ENCODE measurements at regions not wholly inside any gene's neighbourhood (a gene's known extent, or its start where the extent isn't known, plus 50 kb on each side); places are given as distances from the start of the nearest gene placed in this dataset.
A peak's percentile ranks its signal among the peaks of the same experiment; 100 is the strongest.

DNA sequence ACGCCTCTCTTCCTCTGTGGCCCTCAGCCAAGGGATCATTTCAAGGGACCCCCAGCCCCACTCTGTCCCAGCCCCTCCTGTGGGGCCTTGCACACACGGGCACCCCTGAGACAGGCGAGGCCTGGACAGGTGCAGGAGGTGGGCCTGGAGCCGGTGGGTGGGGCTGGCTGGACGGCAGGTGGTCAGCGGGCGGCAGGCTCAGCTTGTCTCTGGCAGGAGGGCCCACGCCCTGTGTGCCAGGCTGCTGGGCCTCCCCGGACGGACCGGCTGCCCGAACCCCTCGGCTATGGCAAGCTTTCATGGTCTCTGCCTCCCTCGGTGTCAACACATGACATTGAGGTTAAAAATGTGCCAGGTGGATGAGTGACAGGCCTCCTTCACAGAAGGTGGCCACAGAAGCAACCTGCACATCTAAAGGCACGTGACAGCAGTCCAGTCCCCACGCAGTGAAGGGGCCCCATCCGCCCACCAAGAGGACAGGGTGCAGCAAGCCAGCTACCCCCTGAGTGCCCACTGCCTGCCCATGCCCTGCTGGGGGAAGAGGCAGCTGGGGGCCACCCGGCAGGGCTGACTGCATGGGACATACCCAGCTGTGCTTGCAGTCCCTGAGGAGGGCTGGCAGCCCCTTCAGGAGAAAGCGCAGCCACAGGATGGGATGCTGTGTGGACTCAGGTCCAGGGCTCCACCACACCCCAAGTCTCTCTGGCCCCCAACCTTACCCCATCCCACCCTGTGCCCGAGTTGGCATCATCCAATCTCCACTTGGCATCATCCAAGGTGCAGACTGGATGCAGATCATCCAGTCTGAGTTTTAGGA lies 109.3 kb downstream of the FAM53A start:
- H3K4me3 Mint-ChIP-seq (ENCODE audit: unreplicated experiment) = no peak overlapping the region
- H3K36me3 Mint-ChIP-seq (ENCODE audit: low read depth) = no peaks in the 10 kb centered on the region
- H3K9me3 Mint-ChIP-seq (ENCODE audit: low read depth) = no peaks in the 10 kb centered on the region
- TF ChIP-seq, protein P1, sequence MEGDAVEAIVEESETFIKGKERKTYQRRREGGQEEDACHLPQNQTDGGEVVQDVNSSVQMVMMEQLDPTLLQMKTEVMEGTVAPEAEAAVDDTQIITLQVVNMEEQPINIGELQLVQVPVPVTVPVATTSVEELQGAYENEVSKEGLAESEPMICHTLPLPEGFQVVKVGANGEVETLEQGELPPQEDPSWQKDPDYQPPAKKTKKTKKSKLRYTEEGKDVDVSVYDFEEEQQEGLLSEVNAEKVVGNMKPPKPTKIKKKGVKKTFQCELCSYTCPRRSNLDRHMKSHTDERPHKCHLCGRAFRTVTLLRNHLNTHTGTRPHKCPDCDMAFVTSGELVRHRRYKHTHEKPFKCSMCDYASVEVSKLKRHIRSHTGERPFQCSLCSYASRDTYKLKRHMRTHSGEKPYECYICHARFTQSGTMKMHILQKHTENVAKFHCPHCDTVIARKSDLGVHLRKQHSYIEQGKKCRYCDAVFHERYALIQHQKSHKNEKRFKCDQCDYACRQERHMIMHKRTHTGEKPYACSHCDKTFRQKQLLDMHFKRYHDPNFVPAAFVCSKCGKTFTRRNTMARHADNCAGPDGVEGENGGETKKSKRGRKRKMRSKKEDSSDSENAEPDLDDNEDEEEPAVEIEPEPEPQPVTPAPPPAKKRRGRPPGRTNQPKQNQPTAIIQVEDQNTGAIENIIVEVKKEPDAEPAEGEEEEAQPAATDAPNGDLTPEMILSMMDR (IDR thresholded peaks at IDR 0.05) = no peak
- no peaks in the 10 kb centered on the region for H3K27me3 Mint-ChIP-seq (ENCODE audit: low read depth)
- DNase-seq (ENCODE audit: low spot score) = peak; percentile 90
- no peaks in the 10 kb centered on the region for H3K4me1 Mint-ChIP-seq (ENCODE audit: low read depth)
- H3K27ac Mint-ChIP-seq (ENCODE audit: unreplicated experiment) = no peak overlapping the region

DNA sequence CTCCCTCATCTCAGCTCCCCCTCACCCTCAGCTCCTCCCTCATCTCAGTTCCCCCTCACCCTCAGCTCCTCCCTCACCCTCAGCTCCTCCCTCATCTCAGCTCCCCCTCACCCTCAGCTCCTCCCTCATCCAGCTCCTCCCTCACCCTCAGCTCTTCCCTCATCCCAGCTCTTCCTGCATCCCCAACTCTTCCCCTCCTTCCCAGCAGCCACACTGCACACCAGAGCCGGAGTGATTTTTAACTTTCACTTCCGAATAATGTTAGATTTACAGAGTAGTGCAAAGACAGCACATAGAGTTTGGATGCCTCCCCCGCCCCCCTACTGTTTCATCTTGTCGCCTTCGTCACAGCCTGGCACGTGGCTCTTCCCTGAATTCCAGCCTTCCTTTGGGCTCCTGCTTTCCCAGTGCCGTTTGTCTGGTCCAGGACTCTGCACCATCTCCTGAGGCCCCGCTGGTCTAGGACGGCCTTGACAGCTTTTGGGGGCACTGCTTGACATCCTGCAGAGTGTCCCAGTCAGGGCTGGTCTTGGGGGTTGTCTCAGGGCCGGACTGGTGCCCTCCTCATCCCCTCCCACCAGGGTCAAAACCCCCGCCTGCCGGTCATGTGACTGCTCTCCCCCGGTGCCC lies 110.2 kb downstream of the FAM53A start:
- TF ChIP-seq, protein P1 (IDR thresholded peaks at IDR 0.05) = no peak
- peak; percentile 70 for DNase-seq (ENCODE audit: low spot score)
- Mint-ChIP-seq H3K36me3 (ENCODE audit: low read depth) (no peaks in the 10 kb centered on the region), H3K27me3 (ENCODE audit: low read depth) (no peaks in the 10 kb centered on the region), H3K4me1 (ENCODE audit: low read depth) (no peaks in the 10 kb centered on the region), H3K9me3 (ENCODE audit: low read depth) (no peaks in the 10 kb centered on the region), H3K4me3 (ENCODE audit: unreplicated experiment) (no peak overlapping the region), H3K27ac (ENCODE audit: unreplicated experiment) (no peak overlapping the region)

DNA sequence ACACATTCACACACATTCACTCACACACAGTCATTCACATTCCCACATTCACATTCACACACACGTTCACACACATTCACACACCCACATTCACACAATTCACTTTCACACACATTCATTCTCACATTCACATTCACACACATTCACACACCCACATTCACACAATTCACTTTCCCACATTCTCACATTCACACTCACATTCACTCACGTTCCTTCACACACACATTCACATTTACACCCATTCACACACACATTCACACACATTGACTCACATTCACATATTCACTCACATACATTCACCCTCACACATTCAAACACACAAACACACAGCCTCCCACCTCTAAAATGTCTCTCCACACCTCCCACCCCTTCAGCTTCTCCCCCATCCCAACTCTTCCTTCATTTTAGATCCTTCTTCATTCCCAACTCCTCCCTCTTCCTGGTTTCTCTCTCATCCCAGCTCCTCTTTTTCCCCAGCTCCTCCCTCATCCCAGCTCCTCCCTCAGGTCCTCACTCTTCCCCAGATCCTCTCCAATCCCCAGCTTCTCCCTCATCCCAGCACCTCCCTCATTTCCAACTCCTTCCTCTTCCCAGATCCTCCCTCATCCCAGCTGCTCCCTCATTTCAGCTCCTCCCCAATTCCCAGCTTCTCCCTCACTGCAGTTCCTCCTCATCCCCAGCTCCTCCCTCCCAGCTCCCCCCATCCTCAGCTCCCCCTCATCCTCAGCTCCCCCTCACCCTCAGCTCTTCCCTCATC lies 111.0 kb downstream of the FAM53A start:
- peak; percentile 15 for DNase-seq (ENCODE audit: low spot score)
- no peak overlapping the region for H3K27ac Mint-ChIP-seq (ENCODE audit: unreplicated experiment)
- H3K27me3 Mint-ChIP-seq (ENCODE audit: low read depth) = no peaks in the 10 kb centered on the region
- no peaks in the 10 kb centered on the region for H3K36me3 Mint-ChIP-seq (ENCODE audit: low read depth)
- no peak overlapping the region for H3K4me3 Mint-ChIP-seq (ENCODE audit: unreplicated experiment)
- TF ChIP-seq, protein P1 (IDR thresholded peaks at IDR 0.05) = no peak
- no peaks in the 10 kb centered on the region for H3K4me1 Mint-ChIP-seq (ENCODE audit: low read depth)
- no peaks in the 10 kb centered on the region for H3K9me3 Mint-ChIP-seq (ENCODE audit: low read depth)

DNA sequence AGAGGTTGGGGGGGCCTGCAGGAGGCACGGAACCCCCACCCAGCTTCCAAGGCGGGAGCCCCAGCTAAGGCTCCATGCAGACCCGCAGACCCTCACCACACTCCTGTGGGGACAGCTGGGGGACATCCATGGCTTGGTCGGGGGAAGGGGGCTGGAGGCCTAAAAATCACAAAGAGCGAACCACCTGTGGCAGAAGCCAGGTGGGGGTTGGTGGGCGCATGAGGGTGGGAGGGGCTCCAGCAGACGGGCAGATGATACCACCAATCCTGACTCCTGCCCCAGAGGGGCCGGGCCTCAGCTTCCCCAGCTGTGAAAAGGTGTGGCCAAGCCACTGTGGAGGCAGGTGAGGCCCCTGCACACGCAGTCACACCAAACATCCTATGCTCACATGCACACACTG lies 111.6 kb downstream of the FAM53A start:
- H3K27ac Mint-ChIP-seq (ENCODE audit: unreplicated experiment) = no peak overlapping the region

DNA sequence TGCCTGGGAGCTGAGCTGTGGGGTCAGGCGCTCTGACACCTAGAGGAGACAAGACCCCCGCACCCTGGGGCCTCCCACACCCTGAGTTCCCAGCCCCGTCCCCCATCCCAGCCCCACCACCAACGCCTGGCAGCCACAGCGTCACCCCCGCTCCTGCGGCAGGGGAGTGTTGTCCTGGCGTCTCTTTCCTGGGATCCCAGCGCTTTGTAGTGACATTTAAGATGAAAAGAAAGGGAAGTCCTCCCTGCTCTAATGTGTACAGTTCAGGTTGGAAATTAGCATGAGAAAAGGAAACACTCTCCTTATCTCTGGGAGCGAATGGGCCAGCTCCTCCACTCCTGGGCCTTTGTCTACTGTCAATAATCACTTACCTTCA lies 112.1 kb downstream of the FAM53A start:
- DNase-seq (ENCODE audit: low spot score) = peak; percentile 57
- Mint-ChIP-seq H3K27me3 (ENCODE audit: low read depth) (no peaks in the 10 kb centered on the region), H3K9me3 (ENCODE audit: low read depth) (no peaks in the 10 kb centered on the region), H3K4me1 (ENCODE audit: low read depth) (no peaks in the 10 kb centered on the region), H3K27ac (ENCODE audit: unreplicated experiment) (no peak overlapping the region), H3K4me3 (ENCODE audit: unreplicated experiment) (no peak overlapping the region), H3K36me3 (ENCODE audit: low read depth) (no peaks in the 10 kb centered on the region)
- TF ChIP-seq, protein P1 (IDR thresholded peaks at IDR 0.05) = no peak

More for the DNA sequence above, 111.6 kb downstream of the FAM53A start:
- TF ChIP-seq, protein P1 (IDR thresholded peaks at IDR 0.05) = no peak
- Mint-ChIP-seq H3K9me3 (ENCODE audit: low read depth) (no peaks in the 10 kb centered on the region), H3K27me3 (ENCODE audit: low read depth) (no peaks in the 10 kb centered on the region), H3K4me3 (ENCODE audit: unreplicated experiment) (no peak overlapping the region), H3K4me1 (ENCODE audit: low read depth) (no peaks in the 10 kb centered on the region), H3K36me3 (ENCODE audit: low read depth) (no peaks in the 10 kb centered on the region)
- peak; percentile 58 for DNase-seq (ENCODE audit: low spot score)
